GM12874 (cell line): ENCODE measurements at regions not wholly inside any gene's neighbourhood (a gene's known extent, or its start where the extent isn't known, plus 50 kb on each side); places are given as distances from the start of the nearest gene placed in this dataset.

ENCODE experiments used
- TF ChIP-seq, protein P1 (sequence below): IDR thresholded peaks from 2 replicates; pipeline ENCODE4 v1.5.1; 2011; ENCODE audit warnings: low read depth, mild to moderate bottlenecking, control low read depth, low read length, moderate library complexity; ENCODE audit not compliant: insufficient read depth

DNA sequence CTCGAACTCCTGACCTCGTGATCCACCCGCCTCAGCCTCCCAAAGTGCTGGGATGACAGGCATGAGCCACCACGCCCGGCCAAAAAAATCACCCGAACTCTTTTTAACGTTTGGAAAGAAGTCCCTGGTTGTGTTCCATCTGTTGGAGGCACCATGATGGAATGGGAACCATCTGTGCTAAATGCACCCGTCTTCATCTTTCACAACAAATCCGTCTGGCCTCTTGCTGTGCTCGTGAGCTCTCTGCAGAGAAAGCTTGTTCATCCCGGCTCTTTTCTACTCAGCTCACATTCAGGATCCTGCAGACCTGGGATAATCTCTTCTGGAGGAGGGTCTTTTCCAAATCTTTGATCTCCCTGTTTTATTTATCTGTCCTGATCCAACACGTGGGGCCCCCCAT lies 188.8 kb downstream of the CRLF2 start:
- TF ChIP-seq, protein P1, sequence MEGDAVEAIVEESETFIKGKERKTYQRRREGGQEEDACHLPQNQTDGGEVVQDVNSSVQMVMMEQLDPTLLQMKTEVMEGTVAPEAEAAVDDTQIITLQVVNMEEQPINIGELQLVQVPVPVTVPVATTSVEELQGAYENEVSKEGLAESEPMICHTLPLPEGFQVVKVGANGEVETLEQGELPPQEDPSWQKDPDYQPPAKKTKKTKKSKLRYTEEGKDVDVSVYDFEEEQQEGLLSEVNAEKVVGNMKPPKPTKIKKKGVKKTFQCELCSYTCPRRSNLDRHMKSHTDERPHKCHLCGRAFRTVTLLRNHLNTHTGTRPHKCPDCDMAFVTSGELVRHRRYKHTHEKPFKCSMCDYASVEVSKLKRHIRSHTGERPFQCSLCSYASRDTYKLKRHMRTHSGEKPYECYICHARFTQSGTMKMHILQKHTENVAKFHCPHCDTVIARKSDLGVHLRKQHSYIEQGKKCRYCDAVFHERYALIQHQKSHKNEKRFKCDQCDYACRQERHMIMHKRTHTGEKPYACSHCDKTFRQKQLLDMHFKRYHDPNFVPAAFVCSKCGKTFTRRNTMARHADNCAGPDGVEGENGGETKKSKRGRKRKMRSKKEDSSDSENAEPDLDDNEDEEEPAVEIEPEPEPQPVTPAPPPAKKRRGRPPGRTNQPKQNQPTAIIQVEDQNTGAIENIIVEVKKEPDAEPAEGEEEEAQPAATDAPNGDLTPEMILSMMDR = no peak

DNA sequence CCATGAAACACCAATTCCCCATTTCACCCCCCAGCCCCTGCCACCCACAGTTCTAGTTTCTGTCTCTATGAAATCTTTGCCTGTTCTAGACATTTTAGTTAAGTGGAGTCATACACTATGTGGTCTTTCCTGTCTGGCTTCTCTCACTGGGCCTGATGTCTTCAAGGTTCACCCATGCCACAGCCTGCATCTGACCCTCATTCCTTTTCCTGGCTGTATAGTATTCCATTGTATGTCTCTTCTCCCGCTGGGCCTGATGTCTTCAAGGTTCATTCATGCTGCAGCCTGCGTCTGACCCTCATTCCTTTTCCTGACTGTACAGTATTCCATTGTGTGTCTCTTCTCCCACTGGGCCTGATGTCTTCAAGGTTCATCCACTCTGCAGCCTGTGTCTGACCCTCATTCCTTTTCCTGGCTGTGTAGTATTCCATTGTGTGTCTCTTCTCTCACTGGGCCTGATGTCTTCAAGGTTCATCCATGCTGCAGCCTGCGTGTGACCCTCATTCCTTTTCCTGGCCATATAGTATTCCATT lies 191.7 kb downstream of the CRLF2 start:
- TF ChIP-seq, protein P1 = no peak

DNA sequence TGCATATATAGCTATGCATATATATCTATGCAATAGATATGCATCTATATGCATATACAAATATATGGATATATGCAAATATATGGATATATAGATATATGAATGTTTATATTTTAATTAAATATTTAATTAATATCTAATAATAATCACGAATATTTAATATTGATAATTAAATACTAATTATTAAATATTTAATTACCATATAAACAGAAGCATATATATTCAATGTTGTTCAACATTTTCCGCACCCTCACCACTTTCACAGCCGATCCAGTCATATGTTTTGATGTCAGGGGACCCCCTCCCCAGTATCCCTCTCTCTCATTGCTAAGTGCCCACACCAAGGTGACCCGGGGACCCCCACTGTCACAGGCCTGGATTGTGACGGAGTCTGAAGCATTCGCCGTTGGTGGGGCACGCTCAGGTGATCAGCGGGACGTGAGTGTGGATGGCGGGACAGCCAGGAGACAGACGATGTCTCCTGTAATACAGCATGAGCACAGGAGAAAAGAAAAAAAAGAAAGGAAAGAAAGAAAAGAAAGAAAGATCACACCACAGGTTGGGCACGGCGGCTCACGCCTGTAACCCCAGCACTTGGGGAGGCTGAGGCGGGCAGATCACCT lies 199.7 kb downstream of the CRLF2 start:
- TF ChIP-seq, protein P1 = no peak

DNA sequence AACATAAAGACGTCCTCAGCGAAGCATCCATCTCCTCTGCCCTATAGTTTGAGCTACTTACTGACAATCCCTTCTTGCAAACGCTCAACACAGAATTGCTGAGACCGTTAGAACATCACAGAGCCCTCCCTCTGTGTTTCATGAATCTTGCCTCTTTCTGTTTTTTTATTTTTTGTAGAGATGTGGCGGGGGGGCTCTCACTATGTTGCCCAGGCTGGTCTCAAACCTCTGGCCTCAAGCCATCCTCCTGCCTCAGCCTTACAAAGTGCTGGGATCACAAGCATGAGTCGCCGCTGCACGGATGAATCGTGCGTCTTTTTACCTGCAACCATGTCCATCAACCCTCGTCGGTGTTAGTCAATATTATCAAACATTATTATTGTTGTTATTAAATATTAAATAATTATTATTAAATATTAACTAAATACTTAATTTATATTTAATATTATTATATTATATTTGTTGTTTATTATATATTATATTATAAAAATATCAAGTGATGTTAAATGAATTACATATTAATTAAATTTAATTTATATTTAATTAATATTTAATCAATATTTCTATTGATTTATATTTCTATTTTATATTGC lies 200.7 kb downstream of the CRLF2 start:
- TF ChIP-seq, protein P1 = no peak

DNA sequence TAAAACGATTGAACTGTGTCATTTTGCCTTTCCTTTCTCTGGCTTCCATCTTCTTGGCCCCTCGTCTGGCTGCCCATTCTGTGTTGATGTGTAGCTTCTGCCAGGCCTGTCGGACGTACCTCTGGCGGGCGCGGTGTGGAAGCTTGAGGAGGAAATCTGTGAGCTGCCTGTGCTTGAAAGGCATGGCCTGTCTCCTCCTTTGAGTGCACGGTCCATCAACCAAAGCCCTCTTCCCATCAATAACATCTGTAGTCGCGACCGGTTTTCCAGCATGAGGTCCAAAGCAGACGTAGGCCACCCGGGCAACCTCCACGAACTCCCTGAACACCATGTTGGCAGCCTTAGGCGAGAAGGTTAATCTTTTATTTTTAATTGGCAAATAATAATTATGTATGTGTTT lies 202.7 kb downstream of the CRLF2 start:
- TF ChIP-seq, protein P1 = no peak

DNA sequence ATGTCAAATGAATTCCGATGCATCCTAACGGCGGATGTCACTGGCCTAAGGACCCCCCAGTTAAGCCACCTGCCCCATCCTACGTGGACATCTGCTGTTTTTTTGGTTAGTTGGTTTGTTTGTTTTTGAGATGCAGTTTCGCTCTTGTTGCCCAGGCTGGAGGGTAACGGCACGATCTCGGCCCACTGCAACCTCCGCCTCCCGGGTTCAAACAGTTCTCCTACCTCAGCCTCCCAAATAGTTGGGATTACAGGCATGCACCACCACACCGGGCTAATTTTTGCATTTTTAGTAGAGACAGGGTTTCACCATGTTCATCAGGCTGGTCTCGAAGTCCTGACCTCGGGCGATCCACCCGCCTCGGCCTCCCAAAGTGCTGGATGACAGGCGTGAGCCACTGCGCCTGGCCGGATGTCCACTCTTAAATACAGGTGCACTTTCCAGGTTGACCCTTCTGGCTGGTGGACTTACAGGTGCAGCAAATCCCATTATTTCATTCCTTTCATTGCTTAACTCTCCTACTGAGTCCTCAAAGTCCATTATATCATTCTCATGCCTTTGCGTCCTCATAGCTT lies 206.2 kb downstream of the CRLF2 start:
- TF ChIP-seq, protein P1 = no peak

DNA sequence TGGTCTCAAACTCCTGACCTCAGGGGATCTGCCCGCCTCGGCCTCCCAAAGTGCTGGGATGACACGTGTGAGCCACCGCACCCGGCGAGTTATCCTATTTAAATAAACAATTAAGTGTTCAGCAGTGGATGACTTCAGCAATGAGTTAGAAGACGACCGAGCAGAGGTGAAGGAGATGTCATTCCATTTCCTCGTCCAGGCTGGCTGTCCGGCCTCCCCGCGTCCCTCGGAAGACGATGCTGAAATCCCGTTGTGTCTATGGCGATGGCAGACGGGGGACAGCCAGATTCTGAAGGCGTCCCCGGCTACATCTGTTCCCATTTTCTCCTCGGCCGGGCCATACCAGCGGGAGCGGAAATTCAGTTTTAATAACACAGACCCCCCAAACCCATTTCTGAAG lies 209.8 kb downstream of the CRLF2 start:
- TF ChIP-seq, protein P1 = no peak
